HL-60/S4 (cell line): ENCODE measurements at regions not wholly inside any gene's neighbourhood (a gene's known extent, or its start where the extent isn't known, plus 50 kb on each side); places are given as distances from the start of the nearest gene placed in this dataset.
"Not testable (repeated sequence)": the region's sequence is repeated elsewhere in the genome, so short reads cannot be mapped to it uniquely, and the experiment has no call there.

Source experiments
- in situ Hi-C: fragments of 300-500 bp; cut with MboI; formaldehyde crosslinking; loops from 2 replicates; pipeline ENCODE4 v1.14.3; 2022; ENCODE audit warnings: low sequenced_read_pairs

GRCh38 chr15:45804028-45804427 lies 169.2 kb downstream of the SQOR start:
- in situ Hi-C loops = no loop called here

DNA sequence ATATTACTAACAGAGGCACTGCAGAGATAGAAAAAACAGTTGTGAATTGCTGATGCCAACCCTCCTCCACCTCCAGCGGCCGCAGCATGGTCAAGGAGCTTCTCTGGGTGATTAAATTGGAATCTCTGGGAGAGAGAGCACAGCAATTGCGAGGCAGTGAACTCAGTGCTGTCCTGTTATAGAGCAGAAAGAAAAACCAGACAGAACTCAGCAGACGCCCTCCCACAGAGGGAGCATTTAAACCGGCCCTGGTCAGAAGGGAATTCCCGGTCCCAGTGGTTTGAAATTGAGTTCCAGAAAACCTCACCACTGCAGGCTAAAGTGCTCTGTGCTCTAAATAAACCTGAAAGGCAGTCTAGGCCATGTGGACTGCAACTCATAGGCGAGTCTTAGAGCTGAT lies 175.4 kb downstream of the SQOR start:
- in situ Hi-C loops = no loop called here

DNA sequence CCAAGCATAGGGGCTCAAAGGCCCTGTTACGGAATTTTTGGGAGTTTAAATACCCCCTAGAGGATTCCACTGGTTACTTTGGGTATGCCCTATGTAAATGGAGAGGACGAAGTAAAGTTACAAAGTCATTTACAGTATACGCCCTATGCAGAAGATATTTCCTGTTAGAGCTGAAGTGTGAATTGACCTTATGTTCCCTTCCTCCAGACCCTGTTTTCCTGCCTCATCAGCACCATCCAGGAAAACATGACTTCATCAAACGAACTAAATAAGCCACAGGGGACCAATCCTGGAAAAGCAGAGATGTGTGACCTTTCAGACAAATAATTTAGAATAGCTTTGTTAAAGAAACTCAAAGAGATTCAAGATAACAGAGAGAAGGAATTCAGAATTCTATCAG lies 177.4 kb downstream of the SQOR start:
- in situ Hi-C loops = no loop called here

DNA sequence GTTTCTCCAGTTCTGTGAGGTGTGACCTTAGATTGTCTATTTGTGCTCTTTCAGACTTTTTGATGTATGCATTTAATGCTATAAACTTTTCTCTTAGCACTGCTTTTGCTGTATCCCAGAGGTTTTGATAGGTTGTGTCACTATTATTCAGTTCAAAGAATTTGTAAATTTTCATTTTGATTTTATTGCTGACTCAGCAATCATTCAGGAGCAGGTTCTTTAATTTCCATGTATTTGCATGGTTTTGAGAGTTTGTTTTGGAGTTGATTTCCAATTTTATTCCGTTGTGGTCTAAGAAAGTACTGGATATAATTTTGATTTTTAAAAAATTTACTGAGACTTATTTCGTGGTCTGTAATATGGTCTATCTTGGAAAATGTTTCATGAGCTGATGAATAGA lies 182.7 kb downstream of the SQOR start:
- in situ Hi-C loops = not testable (repeated sequence)

DNA sequence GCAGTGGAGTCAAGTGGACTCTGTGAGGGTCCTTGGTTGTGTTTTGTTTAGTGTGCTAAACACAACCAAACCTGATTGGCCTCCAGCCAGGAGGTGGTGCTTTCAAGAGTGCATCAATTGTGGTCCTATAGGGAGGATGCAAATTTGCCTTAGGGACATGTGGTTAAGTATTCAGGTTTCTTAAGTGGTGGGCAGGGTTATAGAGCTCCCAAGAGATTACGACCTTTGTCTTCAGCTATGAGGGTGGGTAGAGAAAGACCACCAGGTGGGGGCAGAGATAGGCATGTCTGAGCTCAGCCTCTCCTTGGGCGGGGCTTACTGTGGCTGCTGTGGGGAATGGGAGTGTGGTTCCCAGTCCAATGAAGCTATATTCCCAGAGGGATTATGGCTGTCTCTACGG lies 186.6 kb downstream of the SQOR start:
- in situ Hi-C loops = no loop called here

DNA sequence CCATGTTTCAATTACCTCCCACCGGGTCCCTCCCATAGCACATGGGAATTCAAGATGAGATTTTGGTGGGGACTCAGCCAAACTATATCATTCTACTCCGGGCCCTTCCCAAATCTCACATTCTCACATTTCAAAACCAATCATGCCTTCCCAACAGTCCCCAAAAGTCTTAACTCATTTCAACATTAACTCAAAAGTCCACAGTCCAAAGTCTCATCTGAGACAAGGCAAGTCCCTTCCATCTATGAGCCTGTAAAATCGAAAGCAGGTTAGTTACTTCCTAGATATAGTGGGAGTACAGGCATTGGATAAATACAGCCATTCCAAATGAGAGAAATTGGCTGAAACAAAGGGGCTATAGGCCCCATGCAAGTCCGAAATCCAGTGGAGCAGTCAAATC lies 188.1 kb downstream of the SQOR start:
- in situ Hi-C loops = not testable (repeated sequence)

DNA sequence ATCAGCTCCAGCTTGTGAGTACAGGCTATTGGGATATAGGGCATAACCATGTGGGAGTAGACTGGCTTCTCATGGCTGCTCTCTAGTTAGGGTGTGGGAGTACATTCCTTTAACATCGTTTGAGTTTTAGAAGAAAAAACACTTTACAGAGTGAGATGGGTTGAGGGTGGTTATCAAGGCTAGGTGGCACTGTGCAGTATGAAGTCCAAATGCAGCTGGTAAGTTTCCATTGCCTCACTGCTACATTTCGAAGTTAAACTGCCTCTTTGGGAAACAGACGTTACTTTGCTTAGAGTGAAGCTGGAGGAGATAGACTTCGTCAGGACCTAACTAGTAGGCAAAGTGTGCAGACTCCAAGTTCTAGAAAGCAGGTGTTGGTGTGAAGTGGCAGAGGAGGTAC lies 192.4 kb downstream of the SQOR start:
- in situ Hi-C loops = no loop called here

GRCh38 chr15:45827766-45828165 lies 192.9 kb downstream of the SQOR start:
- in situ Hi-C loops = no loop called here

DNA sequence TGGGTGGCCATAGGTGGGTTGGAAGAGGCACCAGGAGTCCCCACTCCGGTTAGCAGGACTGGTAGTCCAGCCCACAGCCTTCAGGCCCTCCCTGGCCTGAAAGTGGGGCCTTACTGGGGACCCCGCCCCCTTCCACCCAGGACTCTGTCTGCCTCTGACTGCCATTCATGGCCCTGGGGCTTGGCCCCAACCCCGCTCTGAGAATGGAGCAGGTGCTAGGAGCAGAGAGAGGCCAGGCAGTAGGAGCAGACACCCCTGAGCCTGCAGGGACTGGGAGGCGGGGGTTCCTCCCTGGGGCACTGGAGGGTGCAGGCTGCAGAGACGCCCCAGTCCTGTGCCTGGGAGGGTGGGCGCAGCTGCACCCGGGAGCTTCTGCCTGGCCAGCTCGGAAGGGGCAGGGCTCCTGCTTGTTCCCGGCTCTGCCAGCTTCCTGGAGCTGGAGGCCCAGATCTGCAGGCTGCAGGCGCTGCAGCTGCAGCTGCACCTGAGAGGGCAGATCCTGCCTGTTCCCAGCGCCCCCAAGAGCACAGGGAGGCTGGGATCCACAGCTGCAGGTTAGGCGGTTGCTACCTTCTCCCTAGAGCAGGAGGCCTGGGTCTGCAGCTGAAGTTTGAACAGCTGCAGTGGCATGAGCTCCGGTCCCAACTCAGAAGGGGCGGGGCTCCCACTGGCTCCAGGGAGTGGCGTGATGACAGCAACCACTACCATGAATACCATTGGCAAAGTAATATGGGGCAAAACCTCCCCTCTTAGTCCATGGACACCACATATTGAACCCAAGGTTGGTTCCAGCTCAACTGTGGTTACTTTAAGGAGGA lies 194.7 kb downstream of the SQOR start:
- in situ Hi-C loops = no loop called here

DNA sequence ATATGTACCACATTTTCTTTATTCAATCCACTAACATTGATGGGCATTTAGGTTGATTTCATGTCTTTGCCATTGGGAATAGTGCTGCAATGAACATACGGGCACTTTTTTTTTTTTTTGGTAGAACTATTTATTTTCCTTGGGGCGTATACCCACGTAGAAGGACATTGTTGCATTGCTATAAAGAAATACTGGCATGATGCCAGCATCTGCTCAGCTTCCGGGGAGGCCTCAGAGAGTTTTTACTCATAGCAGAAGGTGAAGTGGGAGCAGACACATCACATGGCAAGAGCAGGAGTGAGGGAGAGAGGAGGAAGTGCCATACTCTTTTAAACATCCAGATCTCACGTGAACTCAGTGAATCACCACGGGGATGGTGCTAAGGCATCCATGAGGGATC lies 197.0 kb downstream of the SQOR start:
- in situ Hi-C loops = no loop called here

DNA sequence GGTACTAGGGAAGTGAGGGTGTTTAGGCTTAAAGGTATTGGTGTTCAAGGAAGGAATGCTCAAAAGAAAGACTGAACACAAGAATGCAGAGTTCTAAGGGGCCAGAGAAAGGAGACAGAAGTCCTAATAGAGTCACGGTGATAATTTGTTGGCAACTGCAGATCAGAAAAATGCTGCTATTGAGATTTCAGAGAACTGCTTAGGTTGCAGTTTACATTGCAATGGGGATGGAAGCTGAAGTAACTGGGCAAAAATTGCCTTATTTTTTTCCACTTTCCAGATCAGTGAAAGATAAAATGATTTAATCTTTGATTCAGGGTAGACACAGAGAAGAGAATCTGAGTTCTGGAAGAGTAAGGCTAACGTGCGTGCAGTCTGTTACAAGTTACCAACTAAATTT lies 199.8 kb downstream of the SQOR start:
- in situ Hi-C loops = no loop called here

DNA sequence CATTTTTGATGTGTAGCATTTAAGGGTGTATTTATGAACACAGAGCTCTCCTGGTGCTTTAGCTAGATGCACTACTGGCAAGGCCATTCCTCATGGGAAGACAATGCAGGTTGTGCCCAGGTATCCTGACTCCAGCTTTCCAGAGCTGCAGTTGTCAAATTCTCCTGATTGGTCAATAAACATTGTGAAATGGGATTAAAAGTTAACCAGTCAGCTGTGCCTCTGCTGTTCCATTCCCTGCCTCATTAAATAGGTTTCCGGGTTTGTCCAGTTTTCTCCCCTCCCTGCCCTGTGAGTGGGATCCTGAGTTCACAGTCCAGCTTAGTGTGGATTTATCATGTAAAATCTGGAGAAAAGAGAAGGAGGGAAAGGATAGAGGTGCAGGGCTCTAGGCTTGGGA lies 207.3 kb downstream of the SQOR start:
- in situ Hi-C loops = no loop called here

GRCh38 chr15:45847645-45848044 lies 212.8 kb downstream of the SQOR start:
- in situ Hi-C loops = no loop called here

DNA sequence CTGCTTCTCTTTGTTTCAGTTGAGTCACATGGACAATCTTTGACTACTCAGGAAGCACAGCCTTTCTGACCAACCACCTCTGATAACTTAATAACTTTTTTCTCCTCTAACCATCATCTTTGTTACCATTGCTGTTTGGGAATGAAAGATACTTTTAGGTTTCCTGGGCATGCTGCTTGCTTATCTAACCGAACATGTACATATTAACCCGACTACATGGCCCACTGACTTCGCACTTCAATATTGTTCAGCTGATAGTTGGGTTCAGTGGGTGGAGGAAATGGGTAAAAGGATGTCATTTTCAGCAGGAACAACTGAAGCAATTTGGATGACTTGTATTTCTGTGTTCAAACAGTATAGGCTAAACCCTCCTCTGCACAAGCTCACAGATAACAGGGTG lies 214.3 kb downstream of the SQOR start:
- in situ Hi-C loops = no loop called here

DNA sequence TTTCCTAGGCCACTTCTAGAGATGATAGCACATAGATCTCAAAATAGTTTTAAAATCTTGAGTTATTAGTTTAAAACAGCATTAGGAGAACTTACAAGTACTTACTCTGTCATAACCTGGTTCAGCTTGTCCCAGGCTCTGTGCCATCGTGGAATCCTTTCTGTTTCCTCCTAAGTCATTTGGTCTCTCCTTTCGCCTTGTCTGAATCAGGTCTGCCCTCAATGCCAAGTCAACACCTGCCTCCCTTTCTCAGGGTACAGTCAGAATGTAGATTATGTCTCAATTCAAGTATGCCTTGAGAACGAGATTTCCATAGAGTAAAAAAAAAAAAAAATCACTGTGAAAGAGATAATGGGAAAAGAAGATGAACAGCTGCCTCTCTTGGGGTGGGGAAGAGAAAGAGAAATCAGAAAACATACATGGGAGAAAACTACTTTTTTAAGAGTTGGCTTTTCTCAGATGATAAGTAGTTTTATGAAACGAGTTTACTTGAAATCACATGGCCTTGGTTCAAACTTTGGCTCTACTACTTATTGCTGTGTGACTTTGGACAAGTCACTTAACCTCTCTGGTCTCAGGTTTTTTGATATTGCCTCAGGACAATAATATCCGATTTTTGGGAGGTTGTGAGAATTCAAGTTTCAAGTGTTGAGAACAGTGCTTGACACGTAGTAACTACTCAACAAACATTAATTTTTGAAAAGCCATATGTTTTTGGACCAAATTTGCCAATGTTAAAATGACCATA lies 219.8 kb downstream of the SQOR start:
- in situ Hi-C loops = no loop called here

DNA sequence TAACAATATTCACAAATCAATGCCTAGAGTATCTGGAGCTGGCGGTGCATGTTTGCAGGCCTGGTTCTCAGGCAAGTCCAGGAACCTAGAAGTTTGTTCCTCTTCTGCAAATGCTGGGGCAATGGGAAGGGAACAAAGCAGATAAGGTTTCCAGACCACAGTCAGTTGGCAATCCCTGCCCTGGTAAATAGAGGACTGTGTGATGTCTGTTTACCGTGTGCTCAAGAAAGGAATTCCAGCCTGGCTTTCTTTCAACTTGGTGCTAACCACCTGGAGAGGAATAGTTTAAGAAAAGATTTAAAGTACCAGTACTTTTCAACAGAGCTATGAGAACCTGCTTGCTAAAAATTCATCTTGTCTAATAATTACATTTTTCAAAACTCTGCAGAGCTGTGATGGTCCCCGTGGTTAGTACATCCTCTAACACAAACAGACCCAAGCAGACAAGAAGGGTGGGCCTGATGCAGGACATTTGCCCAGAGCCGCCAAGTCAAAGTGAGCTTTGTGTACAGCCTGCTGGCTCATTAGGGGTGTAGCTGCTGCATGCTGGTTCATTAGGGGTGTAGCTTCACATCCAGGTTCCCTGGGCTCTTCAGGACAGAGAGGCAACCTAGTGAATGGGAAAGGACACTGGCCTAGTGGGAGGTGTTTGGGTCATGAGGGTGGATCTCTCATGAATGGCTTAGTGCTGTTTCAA lies 220.5 kb downstream of the SQOR start:
- in situ Hi-C loops = no loop called here

DNA sequence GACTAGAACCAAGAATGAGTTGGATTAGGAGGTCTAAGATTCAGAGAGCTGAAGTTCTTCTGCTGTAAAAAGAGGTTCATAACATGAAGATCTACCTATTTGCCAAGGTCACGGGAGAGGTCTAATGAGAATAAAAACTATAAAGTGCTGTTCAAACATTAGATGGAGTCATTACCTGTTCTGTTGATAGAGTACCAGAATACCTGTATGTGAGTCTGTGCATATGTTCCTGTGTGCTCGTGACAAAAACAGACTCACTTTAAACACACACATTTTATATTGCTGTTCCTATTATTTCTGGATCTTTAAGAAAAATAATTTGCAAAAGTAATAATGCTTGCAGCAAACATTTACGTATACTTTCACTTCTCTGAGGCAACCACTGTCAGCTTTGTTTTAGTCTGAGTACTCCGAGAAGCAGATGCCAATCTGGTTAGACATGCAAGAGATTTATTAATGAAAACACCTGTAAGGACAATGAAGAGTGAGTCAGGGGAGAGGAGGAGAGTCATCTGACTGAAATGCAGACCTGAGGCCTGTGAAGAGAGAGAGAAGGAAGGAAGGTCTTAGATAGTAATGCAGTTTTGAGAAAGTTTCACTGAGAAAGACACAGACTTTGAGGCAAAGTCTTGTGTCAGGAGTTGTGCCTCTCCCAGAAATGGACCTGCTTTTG lies 221.2 kb downstream of the SQOR start:
- in situ Hi-C loops = no loop called here

DNA sequence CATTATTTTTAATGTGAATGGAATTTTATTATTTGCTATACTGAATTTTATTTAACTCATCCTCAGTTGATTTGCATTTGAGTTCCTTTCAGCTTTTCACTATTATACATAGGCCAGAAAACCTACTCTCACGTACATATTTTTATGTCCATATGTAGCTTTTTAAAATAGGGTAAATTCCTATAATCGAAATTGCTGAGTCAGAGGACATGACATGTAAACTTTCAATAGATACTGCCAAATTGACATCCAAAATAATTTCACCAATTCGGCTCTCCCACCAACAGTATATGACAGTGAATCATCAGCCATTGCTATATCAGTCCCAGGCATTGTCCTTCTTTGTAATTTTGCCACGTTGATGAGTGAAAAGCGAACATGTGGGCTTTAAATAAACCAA lies 222.5 kb downstream of the SQOR start:
- in situ Hi-C loops = no loop called here

GRCh38 chr15:45858491-45858890 lies 223.7 kb downstream of the SQOR start:
- in situ Hi-C loops = no loop called here

DNA sequence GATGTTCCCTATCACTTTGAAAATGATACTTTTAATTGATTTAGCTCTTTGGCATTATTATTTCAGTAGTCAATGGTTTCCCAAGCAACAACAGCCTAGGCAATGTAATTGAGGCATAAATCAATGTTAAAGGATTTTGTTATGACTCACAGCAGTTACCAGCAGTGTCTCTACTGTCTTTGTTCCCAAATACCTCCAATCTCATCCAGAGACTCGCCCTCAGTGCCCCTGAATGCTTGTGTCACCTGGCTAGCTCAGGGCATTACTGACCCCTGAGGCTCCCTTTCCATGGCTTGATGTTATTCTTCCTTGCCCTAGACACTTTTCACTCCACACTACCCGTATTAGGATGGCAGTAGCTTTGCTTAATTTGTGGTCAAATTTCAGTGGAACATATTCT lies 227.2 kb downstream of the SQOR start:
- in situ Hi-C loops = no loop called here

DNA sequence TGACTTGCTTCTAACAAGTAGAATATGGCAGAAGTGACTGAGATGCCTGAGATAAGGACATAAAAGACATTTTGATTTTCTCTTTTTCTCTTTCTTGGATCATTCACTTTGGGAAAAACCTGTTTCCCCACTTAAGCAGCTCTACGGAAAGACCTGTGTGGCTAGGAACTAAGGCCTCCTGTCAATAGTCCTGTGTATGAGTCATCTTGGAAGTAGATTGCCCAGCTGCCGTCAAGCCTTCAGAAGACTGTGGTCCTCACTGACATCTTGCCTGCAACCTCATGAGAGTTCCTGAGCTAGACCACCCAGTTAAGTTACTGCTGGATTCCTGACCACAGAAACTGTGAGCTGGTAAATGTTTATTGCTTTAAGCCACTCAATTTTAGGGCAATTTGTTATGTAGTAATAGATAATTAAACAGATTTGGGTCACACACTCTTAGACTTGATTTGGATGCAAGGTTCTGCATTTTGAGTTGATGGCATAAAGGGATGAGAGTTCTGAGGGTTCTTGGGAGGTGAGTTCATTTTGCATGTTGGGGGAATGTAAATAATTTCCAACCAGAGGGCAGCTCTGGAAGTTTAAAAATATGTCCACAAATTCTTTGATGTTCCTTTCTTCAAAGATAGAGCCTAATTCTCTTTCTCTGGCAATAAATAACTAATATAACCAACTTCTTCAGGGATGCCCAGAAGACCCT lies 229.2 kb downstream of the SQOR start:
- in situ Hi-C loops = no loop called here
